SK-N-SH (cell line): ENCODE measurements at regions not wholly inside any gene's neighbourhood (a gene's known extent, or its start where the extent isn't known, plus 50 kb on each side); places are given as distances from the start of the nearest gene placed in this dataset.

Experiments used
- CTCF ChIA-PET: fragments of 300-600, 350-600 bp; formaldehyde crosslinking; extraction: SDS; loops from one replicate; lab custom pipeline; 2021; lab: Yijun Ruan, JAX
- POLR2A ChIA-PET: fragments of 350-600 bp; sonication (Branson Sonifier 250); formaldehyde crosslinking; extraction: SDS; loops from one replicate; lab custom pipeline; 2020; ENCODE audit warnings: antibody characterized with exemption, inconsistent platforms; lab: Yijun Ruan, JAX
- DNase-seq: peaks from one replicate; pipeline ENCODE4 v3.0.0; 2012
- H2AFZ ChIP-seq: fragments of 200-600 bp; sonication (generic); 2 replicates; pipeline ENCODE4 v1.8.1; 2016; ENCODE audit warnings: antibody characterized with exemption, mild to moderate bottlenecking, low read depth
- H3F3A ChIP-seq: fragments of 200-600 bp; sonication (generic); replicated peaks from 2 replicates; pipeline ENCODE3; 2016; ENCODE audit warnings: antibody characterized with exemption, mild to moderate bottlenecking; ENCODE audit not compliant: insufficient read depth
- H3K27ac ChIP-seq, 2 experiments: fragments of 200-500 bp in 1 of 2; fragments of 200-600 bp in 1 of 2; sonication (Bioruptor generic) in 1 of 2; sonication (generic), shearing (Covaris generic) in 1 of 2; 2 replicates each; pipeline versions ENCODE4 v1.5.1 to v1.6.1; 2014 to 2016; ENCODE audit warnings: low read depth in 2 of 2, inconsistent platforms in 1 of 2, low read length in 1 of 2, mild to moderate bottlenecking in 1 of 2, mixed read lengths in 1 of 2
- H3K27me3 ChIP-seq: fragments of 200-600 bp; sonication (generic), shearing (Covaris generic); 2 replicates; pipeline ENCODE4 v1.6.1; 2016; ENCODE audit warnings: mixed run types; ENCODE audit not compliant: insufficient read depth
- H3K36me3 ChIP-seq, 2 experiments: fragments of 200-500 bp in 1 of 2; fragments of 200-600 bp in 1 of 2; sonication (Bioruptor generic) in 1 of 2; sonication (generic) in 1 of 2; replicated peaks in 1 of 2; 2 replicates each; pipeline versions ENCODE3 to v1.5.1; 2014 to 2016; ENCODE audit warnings: low read length in 1 of 2, mild to moderate bottlenecking in 1 of 2; ENCODE audit not compliant: insufficient read depth in 2 of 2, control insufficient read depth in 1 of 2
- H3K4me1 ChIP-seq, 2 experiments: fragments of 200-500 bp in 1 of 2; fragments of 200-600 bp in 1 of 2; sonication (Bioruptor generic) in 1 of 2; sonication (generic), shearing (Covaris generic) in 1 of 2; 2 replicates each; pipeline versions ENCODE4 v1.5.1 to v1.6.1; 2014 to 2016; ENCODE audit warnings: low read depth in 1 of 2, low read length in 1 of 2, mixed run types in 1 of 2; ENCODE audit not compliant: insufficient read depth in 2 of 2, control insufficient read depth in 1 of 2
- H3K4me2 ChIP-seq: fragments of 200-600 bp; sonication (generic), shearing (Covaris generic); 2 replicates; pipeline ENCODE4 v1.6.1; 2017; ENCODE audit warnings: mixed run types
- H3K4me3 ChIP-seq, 2 experiments: fragments of 200-500 bp in 1 of 2; fragments of 200-600 bp in 1 of 2; sonication (Bioruptor generic) in 1 of 2; sonication (generic), shearing (Covaris generic) in 1 of 2; 2 replicates each; pipeline versions ENCODE4 v1.5.1 to v1.8.1; 2014 to 2016; ENCODE audit warnings: low read depth in 2 of 2, inconsistent platforms in 1 of 2, low read length in 1 of 2, mild to moderate bottlenecking in 1 of 2, mixed read lengths in 1 of 2, moderate library complexity in 1 of 2
- H3K79me2 ChIP-seq: fragments of 200-600 bp; sonication (generic); 2 replicates; pipeline ENCODE4 v1.8.1; 2017; ENCODE audit warnings: mild to moderate bottlenecking; ENCODE audit not compliant: insufficient read depth
- H3K9ac ChIP-seq: fragments of 200-600 bp; sonication (generic); 2 replicates; pipeline ENCODE4 v1.6.1; 2017; ENCODE audit warnings: mixed run types
- H3K9me2 ChIP-seq: fragments of 200-600 bp; sonication (generic); 2 replicates; pipeline ENCODE4 v1.6.1; 2017; ENCODE audit warnings: mixed run types
- H3K9me3 ChIP-seq: fragments of 200-600 bp; sonication (generic); 2 replicates; pipeline ENCODE4 v1.6.1; 2017; ENCODE audit warnings: mixed run types, mild to moderate bottlenecking, moderate library complexity
- H4K20me1 ChIP-seq: fragments of 200-600 bp; sonication (generic); 2 replicates; pipeline ENCODE4 v1.6.1; 2017; ENCODE audit warnings: mild to moderate bottlenecking, mixed run types; ENCODE audit not compliant: insufficient read depth
- CHD2 ChIP-seq: fragments of 150-350 bp; IDR thresholded peaks from 2 replicates; pipeline ENCODE4 v1.6.1; 2018; ENCODE audit warnings: low read length; ENCODE audit not compliant: partially characterized antibody
- ELF1 ChIP-seq: IDR thresholded peaks from 2 replicates; pipeline ENCODE4 v1.4.0; 2012
- EZH2phosphoT487 ChIP-seq: fragments of 200-600 bp; sonication (generic); IDR thresholded peaks from 2 replicates; pipeline ENCODE4 v1.6.1; 2017; ENCODE audit warnings: low read depth, mixed run types, mild to moderate bottlenecking, antibody characterized with exemption, moderate library complexity, borderline replicate concordance
- FOXM1 ChIP-seq: IDR thresholded peaks from 2 replicates; pipeline ENCODE4 v1.4.0; 2012; ENCODE audit warnings: low read depth, mild to moderate bottlenecking
- MEF2A ChIP-seq: IDR thresholded peaks from 2 replicates; pipeline ENCODE4 v1.4.0; 2012; ENCODE audit warnings: low read depth, borderline replicate concordance
- MXI1 ChIP-seq: IDR thresholded peaks from 2 replicates; pipeline ENCODE4 v1.6.1; 2012; ENCODE audit warnings: mild to moderate bottlenecking, low read depth, low read length, improper control_type of control experiment
- NRF1 ChIP-seq: IDR thresholded peaks from 2 replicates; pipeline ENCODE4 v1.6.1; 2012; ENCODE audit warnings: low read depth, mild to moderate bottlenecking, low read length
- POLR2AphosphoS5 ChIP-seq: IDR thresholded peaks from 2 replicates; pipeline ENCODE4 v1.6.1; 2012; ENCODE audit warnings: low read depth, low read length
- RAD21 ChIP-seq: IDR thresholded peaks from 2 replicates; pipeline ENCODE4 v1.6.1; 2012; ENCODE audit warnings: mild to moderate bottlenecking, low read length
- TEAD4 ChIP-seq: IDR thresholded peaks from 2 replicates; pipeline ENCODE4 v1.4.0; 2012; ENCODE audit warnings: mild to moderate bottlenecking, borderline replicate concordance; ENCODE audit not compliant: insufficient read depth
- WGBS: methylation state at CpG from one replicate; pipeline ENCODE4 v1.1.6; 2017; ENCODE audit warnings: low lambda C conversion rate; 5-methylcytosine and 5-hydroxymethylcytosine counted together
- TF ChIP-seq, protein P1 (sequence below): fragments of 200-600 bp; sonication (generic); IDR thresholded peaks from 2 replicates; pipeline ENCODE4 v1.6.1; 2017; ENCODE audit warnings: antibody characterized with exemption, mild to moderate bottlenecking, moderate library complexity
- TF ChIP-seq, protein P2 (sequence below): IDR thresholded peaks from 2 replicates; pipeline ENCODE4 v1.6.1; 2012; ENCODE audit warnings: mild to moderate bottlenecking, low read depth, low read length, moderate library complexity
- TF ChIP-seq, protein P3 (sequence below): IDR thresholded peaks from 2 replicates; pipeline ENCODE4 v1.4.0; 2012; ENCODE audit warnings: low read depth, borderline replicate concordance
- TF ChIP-seq, protein P4 (sequence below): IDR thresholded peaks from 2 replicates; pipeline ENCODE4; 2012

DNA sequence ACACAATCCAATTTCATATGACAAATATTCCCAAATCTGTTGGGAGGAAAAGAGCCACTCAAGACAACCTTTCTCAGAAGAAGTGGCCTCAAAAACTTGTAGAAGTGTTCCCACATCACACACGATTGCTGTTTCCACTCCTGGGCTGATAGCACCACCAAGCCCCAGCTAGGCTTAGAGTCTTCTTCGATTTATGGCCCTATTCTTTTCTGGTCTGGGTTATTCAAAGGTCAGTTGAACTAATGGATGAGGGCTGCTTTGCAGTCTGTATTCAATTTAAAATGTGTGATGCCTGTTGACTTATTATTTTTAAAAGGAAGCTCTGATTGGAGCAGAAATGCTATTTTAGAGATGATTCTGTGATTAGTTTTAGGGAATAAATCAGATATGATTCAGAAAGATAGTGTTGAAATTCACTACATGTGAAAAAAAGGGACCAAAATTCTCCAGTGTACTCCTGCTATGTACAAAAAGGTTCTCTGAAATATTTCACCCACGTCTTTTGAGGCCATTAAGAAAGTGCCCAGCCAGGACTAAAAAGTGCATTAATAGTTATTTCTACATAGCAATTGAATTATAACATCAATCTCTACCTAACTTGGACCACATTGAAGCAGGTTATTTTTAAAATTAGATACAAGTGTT, 57.3 kb upstream of the SPON1 start:
- Histone ChIP-seq H3K79me2 (no peaks in the 10 kb centered on the region), H3K27me3 (no peaks in the 10 kb centered on the region), H3K27ac (no peak overlapping the region; a peak in 1 of 4 replicates), H2AFZ (no peak overlapping the region), H3F3A (no peaks in the 10 kb centered on the region), H3K9ac (no peak overlapping the region), H3K4me3 (no peak overlapping the region), H3K9me2 (no peaks in the 10 kb centered on the region), H3K4me1 (peaks cover 0 to 2% of the 10 kb centered on the region in 2 experiments; a peak in 1 of 4 replicates), H4K20me1 (no peaks in the 10 kb centered on the region), H3K4me2 (no peak overlapping the region), H3K9me3 (0 out of 2 replicates have a peak, but pooled peaks cover 5% of the 10 kb centered on the region), H3K36me3 (no peaks in the 10 kb centered on the region)
- WGBS, result 5% methylated on average over 3 of the region's 3 CpGs
- ChIA-PET CTCF (no interaction called here), POLR2A (no interaction called here)
- TF ChIP-seq EZH2phosphoT487 (no peak), MXI1 (no peak), FOXM1 (no peak), TEAD4 (no peak), MEF2A (no peak), ELF1 (no peak), POLR2AphosphoS5 (no peak), NRF1 (no peak), CHD2 (no peak), RAD21 (no peak)
- TF ChIP-seq, protein P1, sequence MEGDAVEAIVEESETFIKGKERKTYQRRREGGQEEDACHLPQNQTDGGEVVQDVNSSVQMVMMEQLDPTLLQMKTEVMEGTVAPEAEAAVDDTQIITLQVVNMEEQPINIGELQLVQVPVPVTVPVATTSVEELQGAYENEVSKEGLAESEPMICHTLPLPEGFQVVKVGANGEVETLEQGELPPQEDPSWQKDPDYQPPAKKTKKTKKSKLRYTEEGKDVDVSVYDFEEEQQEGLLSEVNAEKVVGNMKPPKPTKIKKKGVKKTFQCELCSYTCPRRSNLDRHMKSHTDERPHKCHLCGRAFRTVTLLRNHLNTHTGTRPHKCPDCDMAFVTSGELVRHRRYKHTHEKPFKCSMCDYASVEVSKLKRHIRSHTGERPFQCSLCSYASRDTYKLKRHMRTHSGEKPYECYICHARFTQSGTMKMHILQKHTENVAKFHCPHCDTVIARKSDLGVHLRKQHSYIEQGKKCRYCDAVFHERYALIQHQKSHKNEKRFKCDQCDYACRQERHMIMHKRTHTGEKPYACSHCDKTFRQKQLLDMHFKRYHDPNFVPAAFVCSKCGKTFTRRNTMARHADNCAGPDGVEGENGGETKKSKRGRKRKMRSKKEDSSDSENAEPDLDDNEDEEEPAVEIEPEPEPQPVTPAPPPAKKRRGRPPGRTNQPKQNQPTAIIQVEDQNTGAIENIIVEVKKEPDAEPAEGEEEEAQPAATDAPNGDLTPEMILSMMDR, result no peak
- TF ChIP-seq, protein P2, sequence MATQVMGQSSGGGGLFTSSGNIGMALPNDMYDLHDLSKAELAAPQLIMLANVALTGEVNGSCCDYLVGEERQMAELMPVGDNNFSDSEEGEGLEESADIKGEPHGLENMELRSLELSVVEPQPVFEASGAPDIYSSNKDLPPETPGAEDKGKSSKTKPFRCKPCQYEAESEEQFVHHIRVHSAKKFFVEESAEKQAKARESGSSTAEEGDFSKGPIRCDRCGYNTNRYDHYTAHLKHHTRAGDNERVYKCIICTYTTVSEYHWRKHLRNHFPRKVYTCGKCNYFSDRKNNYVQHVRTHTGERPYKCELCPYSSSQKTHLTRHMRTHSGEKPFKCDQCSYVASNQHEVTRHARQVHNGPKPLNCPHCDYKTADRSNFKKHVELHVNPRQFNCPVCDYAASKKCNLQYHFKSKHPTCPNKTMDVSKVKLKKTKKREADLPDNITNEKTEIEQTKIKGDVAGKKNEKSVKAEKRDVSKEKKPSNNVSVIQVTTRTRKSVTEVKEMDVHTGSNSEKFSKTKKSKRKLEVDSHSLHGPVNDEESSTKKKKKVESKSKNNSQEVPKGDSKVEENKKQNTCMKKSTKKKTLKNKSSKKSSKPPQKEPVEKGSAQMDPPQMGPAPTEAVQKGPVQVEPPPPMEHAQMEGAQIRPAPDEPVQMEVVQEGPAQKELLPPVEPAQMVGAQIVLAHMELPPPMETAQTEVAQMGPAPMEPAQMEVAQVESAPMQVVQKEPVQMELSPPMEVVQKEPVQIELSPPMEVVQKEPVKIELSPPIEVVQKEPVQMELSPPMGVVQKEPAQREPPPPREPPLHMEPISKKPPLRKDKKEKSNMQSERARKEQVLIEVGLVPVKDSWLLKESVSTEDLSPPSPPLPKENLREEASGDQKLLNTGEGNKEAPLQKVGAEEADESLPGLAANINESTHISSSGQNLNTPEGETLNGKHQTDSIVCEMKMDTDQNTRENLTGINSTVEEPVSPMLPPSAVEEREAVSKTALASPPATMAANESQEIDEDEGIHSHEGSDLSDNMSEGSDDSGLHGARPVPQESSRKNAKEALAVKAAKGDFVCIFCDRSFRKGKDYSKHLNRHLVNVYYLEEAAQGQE, result no peak
- TF ChIP-seq, protein P3, sequence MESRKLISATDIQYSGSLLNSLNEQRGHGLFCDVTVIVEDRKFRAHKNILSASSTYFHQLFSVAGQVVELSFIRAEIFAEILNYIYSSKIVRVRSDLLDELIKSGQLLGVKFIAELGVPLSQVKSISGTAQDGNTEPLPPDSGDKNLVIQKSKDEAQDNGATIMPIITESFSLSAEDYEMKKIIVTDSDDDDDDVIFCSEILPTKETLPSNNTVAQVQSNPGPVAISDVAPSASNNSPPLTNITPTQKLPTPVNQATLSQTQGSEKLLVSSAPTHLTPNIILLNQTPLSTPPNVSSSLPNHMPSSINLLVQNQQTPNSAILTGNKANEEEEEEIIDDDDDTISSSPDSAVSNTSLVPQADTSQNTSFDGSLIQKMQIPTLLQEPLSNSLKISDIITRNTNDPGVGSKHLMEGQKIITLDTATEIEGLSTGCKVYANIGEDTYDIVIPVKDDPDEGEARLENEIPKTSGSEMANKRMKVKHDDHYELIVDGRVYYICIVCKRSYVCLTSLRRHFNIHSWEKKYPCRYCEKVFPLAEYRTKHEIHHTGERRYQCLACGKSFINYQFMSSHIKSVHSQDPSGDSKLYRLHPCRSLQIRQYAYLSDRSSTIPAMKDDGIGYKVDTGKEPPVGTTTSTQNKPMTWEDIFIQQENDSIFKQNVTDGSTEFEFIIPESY, result no peak
- TF ChIP-seq, protein P4, sequence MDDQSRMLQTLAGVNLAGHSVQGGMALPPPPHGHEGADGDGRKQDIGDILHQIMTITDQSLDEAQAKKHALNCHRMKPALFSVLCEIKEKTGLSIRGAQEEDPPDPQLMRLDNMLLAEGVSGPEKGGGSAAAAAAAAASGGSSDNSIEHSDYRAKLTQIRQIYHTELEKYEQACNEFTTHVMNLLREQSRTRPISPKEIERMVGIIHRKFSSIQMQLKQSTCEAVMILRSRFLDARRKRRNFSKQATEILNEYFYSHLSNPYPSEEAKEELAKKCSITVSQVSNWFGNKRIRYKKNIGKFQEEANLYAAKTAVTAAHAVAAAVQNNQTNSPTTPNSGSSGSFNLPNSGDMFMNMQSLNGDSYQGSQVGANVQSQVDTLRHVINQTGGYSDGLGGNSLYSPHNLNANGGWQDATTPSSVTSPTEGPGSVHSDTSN, result no peak
- no peak for DNase-seq
